ENCODE measurements at regions not wholly inside any gene's neighbourhood (a gene's known extent, or its start where the extent isn't known, plus 50 kb on each side); places are given as distances from the start of the nearest gene placed in this dataset.

DNA sequence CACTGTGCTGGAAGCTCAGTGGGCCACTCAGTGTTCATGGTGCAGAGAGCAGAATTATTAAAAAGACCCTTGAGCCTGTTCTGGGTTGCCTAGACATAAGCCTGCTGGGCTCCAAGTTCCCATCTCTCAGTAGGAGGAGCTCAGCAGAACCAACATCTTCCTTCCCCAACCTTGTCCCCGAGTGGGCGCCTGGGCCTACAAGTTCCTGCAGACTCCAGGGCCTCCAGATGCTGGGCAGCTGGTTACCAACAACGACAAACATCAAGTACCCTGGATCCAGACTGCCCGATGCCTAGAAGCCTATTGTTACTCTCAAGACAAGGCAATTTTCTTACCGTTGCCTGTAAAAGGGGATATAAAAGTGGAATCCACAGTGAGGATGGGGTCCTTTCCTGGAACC is 214.2 kb downstream of the HAUS1 start:
- TF ChIP-seq, protein P1, sequence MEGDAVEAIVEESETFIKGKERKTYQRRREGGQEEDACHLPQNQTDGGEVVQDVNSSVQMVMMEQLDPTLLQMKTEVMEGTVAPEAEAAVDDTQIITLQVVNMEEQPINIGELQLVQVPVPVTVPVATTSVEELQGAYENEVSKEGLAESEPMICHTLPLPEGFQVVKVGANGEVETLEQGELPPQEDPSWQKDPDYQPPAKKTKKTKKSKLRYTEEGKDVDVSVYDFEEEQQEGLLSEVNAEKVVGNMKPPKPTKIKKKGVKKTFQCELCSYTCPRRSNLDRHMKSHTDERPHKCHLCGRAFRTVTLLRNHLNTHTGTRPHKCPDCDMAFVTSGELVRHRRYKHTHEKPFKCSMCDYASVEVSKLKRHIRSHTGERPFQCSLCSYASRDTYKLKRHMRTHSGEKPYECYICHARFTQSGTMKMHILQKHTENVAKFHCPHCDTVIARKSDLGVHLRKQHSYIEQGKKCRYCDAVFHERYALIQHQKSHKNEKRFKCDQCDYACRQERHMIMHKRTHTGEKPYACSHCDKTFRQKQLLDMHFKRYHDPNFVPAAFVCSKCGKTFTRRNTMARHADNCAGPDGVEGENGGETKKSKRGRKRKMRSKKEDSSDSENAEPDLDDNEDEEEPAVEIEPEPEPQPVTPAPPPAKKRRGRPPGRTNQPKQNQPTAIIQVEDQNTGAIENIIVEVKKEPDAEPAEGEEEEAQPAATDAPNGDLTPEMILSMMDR (IDR thresholded peaks at IDR 0.05; ENCODE audit: poor library complexity) = no peak
- TF ChIP-seq EZH2 (IDR thresholded peaks at IDR 0.05; ENCODE audit: borderline replicate concordance) = no peak
- TF ChIP-seq EZH2phosphoT487 (IDR thresholded peaks at IDR 0.05; ENCODE audit: low read depth, severe bottlenecking, unreplicated experiment) = no peak

All from hepatocyte (in vitro differentiated cells).